Calu3 (cell line): ENCODE measurements at regions not wholly inside any gene's neighbourhood (a gene's known extent, or its start where the extent isn't known, plus 50 kb on each side); places are given as distances from the start of the nearest gene placed in this dataset.
"Not testable (repeated sequence)": the region's sequence is repeated elsewhere in the genome, so short reads cannot be mapped to it uniquely, and the experiment has no call there.

Source experiments
- BruUV-seq: library from RNA; stranded (reverse); fragments of 400-500 nt; replicated peaks from 2 replicates; lab custom pipeline; 2021; lab: Mats Ljungman, UMichigan
- CTCF ChIA-PET: fragments of 300-600 bp; sonication (Branson Sonifier 250); formaldehyde crosslinking; loops from one replicate; lab custom pipeline; 2022; ENCODE audit warnings: antibody characterized with exemption; lab: Charles Lee
- DNase-seq: peaks from one replicate; pipeline ENCODE4 v3.0.0; 2022
- H3K27ac Mint-ChIP-seq: one replicate; pipeline ENCODE4 v1.8.0; 2022; ENCODE audit warnings: mixed read lengths; ENCODE audit not compliant: unreplicated experiment
- H3K27me3 Mint-ChIP-seq: one replicate; pipeline ENCODE4 v1.8.0; 2022; ENCODE audit warnings: mixed read lengths; ENCODE audit not compliant: unreplicated experiment
- H3K36me3 Mint-ChIP-seq: one replicate; pipeline ENCODE4 v1.8.0; 2022; ENCODE audit warnings: mild to moderate bottlenecking, moderate library complexity, mixed read lengths; ENCODE audit not compliant: insufficient read depth, unreplicated experiment
- H3K4me1 Mint-ChIP-seq: one replicate; pipeline ENCODE4 v1.8.0; 2022; ENCODE audit warnings: mild to moderate bottlenecking, low read depth, mixed read lengths; ENCODE audit not compliant: unreplicated experiment
- H3K4me3 Mint-ChIP-seq: one replicate; pipeline ENCODE4 v1.8.0; 2022; ENCODE audit warnings: mild to moderate bottlenecking, low read depth, moderate library complexity, mixed read lengths; ENCODE audit not compliant: unreplicated experiment
- H3K9me3 Mint-ChIP-seq: one replicate; pipeline ENCODE4 v1.8.0; 2022; ENCODE audit warnings: low read depth, mixed read lengths; ENCODE audit not compliant: unreplicated experiment
- intact Hi-C: fragments of 100-400 bp; cut with micrococcal nuclease; formaldehyde crosslinking; loops from one replicate; pipeline ENCODE4 v1.10.0; 2022; ENCODE audit not compliant: unreplicated experiment
- TF ChIP-seq, protein P1 (sequence below): fragments of 200-600 bp; IDR thresholded peaks from one replicate; pipeline ENCODE4 v1.8.0; 2022; ENCODE audit warnings: antibody characterized with exemption; ENCODE audit not compliant: unreplicated experiment

DNA sequence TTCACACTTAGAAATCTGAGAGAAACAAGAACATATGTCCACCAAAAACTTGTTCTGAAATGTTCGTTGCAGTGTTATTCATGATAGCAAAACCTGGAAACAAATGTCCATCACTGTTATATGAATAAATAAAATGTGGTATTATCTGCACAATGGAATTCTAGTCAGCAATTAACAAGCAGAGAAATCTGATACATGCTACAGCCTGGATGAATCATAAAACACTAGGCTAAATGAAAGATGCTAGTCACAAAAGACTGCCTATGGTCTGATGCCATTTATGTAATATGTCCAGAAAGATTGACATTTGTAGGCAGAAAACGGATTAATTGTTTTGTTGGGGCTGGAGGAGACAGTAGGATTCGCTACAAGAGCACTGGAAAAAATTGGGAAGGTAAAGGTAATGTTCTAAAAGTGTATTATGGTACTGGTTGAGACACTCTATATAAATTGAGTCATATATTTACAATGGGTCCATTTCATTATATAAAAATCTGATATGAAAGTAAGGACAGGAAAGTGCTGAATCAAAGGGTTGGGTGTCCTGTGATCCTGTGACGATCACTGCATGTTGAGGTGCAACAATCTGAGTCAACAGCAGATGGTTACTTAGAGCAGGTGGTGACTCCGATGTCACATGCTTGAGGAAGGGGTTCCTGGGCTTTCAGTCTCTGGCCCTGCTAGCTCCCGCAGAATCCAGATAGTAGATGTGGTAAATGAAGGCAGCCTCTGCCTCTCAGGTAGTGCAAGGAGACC, 102.1 kb upstream of the NBPF4 start:
- no peaks in the 10 kb centered on the region for H3K27me3 Mint-ChIP-seq
- BruUV-seq, result no TSS peak
- TF ChIP-seq, protein P1, sequence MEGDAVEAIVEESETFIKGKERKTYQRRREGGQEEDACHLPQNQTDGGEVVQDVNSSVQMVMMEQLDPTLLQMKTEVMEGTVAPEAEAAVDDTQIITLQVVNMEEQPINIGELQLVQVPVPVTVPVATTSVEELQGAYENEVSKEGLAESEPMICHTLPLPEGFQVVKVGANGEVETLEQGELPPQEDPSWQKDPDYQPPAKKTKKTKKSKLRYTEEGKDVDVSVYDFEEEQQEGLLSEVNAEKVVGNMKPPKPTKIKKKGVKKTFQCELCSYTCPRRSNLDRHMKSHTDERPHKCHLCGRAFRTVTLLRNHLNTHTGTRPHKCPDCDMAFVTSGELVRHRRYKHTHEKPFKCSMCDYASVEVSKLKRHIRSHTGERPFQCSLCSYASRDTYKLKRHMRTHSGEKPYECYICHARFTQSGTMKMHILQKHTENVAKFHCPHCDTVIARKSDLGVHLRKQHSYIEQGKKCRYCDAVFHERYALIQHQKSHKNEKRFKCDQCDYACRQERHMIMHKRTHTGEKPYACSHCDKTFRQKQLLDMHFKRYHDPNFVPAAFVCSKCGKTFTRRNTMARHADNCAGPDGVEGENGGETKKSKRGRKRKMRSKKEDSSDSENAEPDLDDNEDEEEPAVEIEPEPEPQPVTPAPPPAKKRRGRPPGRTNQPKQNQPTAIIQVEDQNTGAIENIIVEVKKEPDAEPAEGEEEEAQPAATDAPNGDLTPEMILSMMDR, result no peak
- H3K9me3 Mint-ChIP-seq, result no peaks in the 10 kb centered on the region
- no peak overlapping the region for H3K27ac Mint-ChIP-seq
- intact Hi-C loops, result no loop called here
- no peaks in the 10 kb centered on the region for H3K4me1 Mint-ChIP-seq
- H3K36me3 Mint-ChIP-seq, result no peaks in the 10 kb centered on the region
- DNase-seq, result no peak
- no peak overlapping the region for H3K4me3 Mint-ChIP-seq
- CTCF ChIA-PET, result interaction anchor here (0.6 kb wide), 1 partner anchor 829 kb away, joined by 3 read pairs; no protein-coding TSS in a partner anchor

DNA sequence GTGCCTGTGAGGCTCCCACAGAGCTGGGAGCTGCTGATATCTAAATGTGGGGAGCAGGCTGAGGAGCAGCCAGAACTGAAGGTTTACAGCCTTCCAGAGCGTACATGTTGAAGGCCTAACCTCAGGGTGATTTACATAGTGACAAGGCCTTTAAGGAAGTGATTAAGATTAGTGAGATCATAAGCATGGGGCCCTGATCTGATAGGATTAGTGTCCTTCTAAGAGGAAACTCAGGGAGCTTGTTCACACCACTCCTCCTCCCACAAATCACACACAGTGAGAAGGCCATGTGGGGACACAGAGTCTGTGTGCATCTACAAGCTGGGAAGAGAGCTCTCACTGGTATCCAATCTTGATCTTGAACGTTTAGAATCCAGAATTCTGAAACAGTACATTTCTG, 92.3 kb upstream of the NBPF6 start:
- intact Hi-C loops, result no loop called here
- CTCF ChIA-PET, result no interaction called here

DNA sequence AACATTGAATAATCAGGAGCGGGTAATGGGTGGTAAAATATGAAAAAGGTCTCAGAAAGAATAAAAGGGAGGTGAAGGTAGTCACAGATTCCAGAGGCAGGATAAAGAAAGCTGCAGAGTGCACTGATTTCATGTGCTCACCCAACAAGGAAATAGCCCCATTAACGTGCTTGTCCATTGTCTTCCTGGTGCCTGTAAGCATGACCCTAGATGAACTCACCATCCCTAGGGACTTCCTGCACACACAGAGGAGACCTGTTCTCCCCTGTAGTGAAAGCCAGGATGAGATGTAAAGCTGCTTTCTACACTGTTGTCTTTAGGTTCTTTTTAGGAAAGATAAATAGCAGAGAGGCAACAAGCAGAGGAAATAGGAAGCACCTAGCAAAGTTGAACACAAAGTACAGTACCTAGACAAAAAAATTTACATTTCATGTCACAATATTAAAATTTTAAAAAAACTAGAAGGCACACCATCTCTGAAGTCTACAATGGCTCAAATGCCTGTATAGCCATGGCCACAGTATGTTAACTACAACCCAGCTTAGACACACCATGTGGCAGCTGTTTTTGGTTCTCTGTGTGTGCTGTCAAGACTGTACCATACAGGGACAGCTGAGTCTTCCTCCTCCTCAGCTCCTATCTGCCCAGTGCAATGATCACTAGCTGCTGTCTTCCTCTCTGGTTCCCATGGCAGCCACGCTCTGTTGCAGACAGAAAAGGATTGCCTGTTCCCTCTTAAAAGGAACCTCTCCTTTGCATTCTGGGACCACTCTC, 69.9 kb upstream of the NBPF6 start:
- not testable (repeated sequence) for BruUV-seq

More for the DNA sequence above, 92.3 kb upstream of the NBPF6 start:
- Mint-ChIP-seq H3K27me3 (no peaks in the 10 kb centered on the region), H3K36me3 (no peaks in the 10 kb centered on the region), H3K27ac (no peak overlapping the region), H3K9me3 (peaks cover 3% of the 10 kb centered on the region), H3K4me3 (no peak overlapping the region), H3K4me1 (no peaks in the 10 kb centered on the region)
- BruUV-seq, result no TSS peak
- no peak for DNase-seq
- TF ChIP-seq, protein P1, result no peak

More for the DNA sequence above, 69.9 kb upstream of the NBPF6 start:
- CTCF ChIA-PET, H3K4me3 Mint-ChIP-seq, DNase-seq, H3K27ac Mint-ChIP-seq, H3K36me3 Mint-ChIP-seq, H3K27me3 Mint-ChIP-seq, H3K9me3 Mint-ChIP-seq, H3K4me1 Mint-ChIP-seq, intact Hi-C loops: not testable (repeated sequence)
